ENCODE measurements at regions not wholly inside any gene's neighbourhood (a gene's known extent, or its start where the extent isn't known, plus 50 kb on each side); places are given as distances from the start of the nearest gene placed in this dataset.

- no peak for TF ChIP-seq CTCF (IDR thresholded peaks at IDR 0.05)
- no peak for TF ChIP-seq POLR2A (IDR thresholded peaks at IDR 0.05; ENCODE audit: low read depth)
These were observed 64.7 kb downstream of the BTBD3 start for GRCh38 chr20:11982289-11982954.
